Fibroblast of lung (primary cell): ENCODE measurements at regions not wholly inside any gene's neighbourhood (a gene's known extent, or its start where the extent isn't known, plus 50 kb on each side); places are given as distances from the start of the nearest gene placed in this dataset.

Experiments used
- DNase-seq, 2 donors: peaks; one replicate each; pipeline versions ENCODE4 v3.0.0 to v3.0.0-alpha.2; 2010; ENCODE audit warnings: low read depth in 2 of 2
- H2AFZ ChIP-seq: 2 replicates; pipeline ENCODE4 v1.5.1; 2012; ENCODE audit warnings: low read length, control low read depth, inconsistent platforms
- H3K27ac ChIP-seq: 2 replicates; pipeline ENCODE4 v1.5.1; 2011; ENCODE audit warnings: low read length, control low read depth; ENCODE audit not compliant: insufficient read depth
- H3K27me3 ChIP-seq: 2 replicates; pipeline ENCODE4 v1.5.1; 2011; ENCODE audit warnings: mild to moderate bottlenecking, low read length; ENCODE audit not compliant: control insufficient read depth, insufficient read depth
- H3K36me3 ChIP-seq: 2 replicates; pipeline ENCODE4 v1.5.1; 2011; ENCODE audit warnings: low read length; ENCODE audit not compliant: control insufficient read depth, insufficient read depth
- H3K4me1 ChIP-seq: 2 replicates; pipeline ENCODE4 v1.5.1; 2011; ENCODE audit warnings: low read length; ENCODE audit not compliant: control insufficient read depth, insufficient read depth; ENCODE audit errors: extremely low read depth
- H3K4me2 ChIP-seq: 2 replicates; pipeline ENCODE4 v1.5.1; 2011; ENCODE audit warnings: low read length, control low read depth; ENCODE audit not compliant: insufficient read depth; ENCODE audit errors: extremely low read depth
- H3K4me3 ChIP-seq, 4 experiments: fragments of 200-600 bp in 1 of 4; sonication (generic) in 1 of 4; replicated peaks in 1 of 4; 2 replicates each; pipeline ENCODE4 v1.5.1; 2011 to 2016; ENCODE audit warnings: low read length in 4 of 4, low read depth in 3 of 4, mild to moderate bottlenecking in 3 of 4, control low read depth in 2 of 4, inconsistent platforms in 1 of 4, mixed read lengths in 1 of 4; ENCODE audit not compliant: insufficient read depth in 1 of 4; ENCODE audit errors: control extremely low read depth in 1 of 4
- H3K79me2 ChIP-seq: 2 replicates; pipeline ENCODE4 v1.5.1; 2012; ENCODE audit warnings: mild to moderate bottlenecking, low read length, inconsistent platforms; ENCODE audit not compliant: control insufficient read depth, insufficient read depth
- H3K9ac ChIP-seq: 2 replicates; pipeline ENCODE4 v1.5.1; 2011; ENCODE audit warnings: mild to moderate bottlenecking, low read length, control low read depth; ENCODE audit not compliant: insufficient read depth
- H3K9me3 ChIP-seq: 2 replicates; pipeline ENCODE4 v1.5.1; 2012; ENCODE audit warnings: low read depth, low read length; ENCODE audit not compliant: control insufficient read depth, insufficient read depth
- H4K20me1 ChIP-seq: 2 replicates; pipeline ENCODE4 v1.5.1; 2011; ENCODE audit warnings: low read length; ENCODE audit not compliant: control insufficient read depth, insufficient read depth; ENCODE audit errors: extremely low read depth
- EZH2 ChIP-seq: IDR thresholded peaks from 2 replicates; pipeline ENCODE4 v1.5.1; 2012; ENCODE audit warnings: low read length, control low read depth, mild to moderate bottlenecking; ENCODE audit errors: missing control alignments
- TF ChIP-seq, protein P1 (sequence below), 2 donors: IDR thresholded peaks in 1 of 2; conservative IDR thresholded peaks in 1 of 2; 1 replicate in 1 of 2; 2 replicates in 1 of 2; pipeline ENCODE4 v1.5.1; 2011 to 2012; ENCODE audit warnings: low read length in 2 of 2, control low read depth in 1 of 2, inconsistent platforms in 1 of 2, low read depth in 1 of 2, mild to moderate bottlenecking in 1 of 2

DNA sequence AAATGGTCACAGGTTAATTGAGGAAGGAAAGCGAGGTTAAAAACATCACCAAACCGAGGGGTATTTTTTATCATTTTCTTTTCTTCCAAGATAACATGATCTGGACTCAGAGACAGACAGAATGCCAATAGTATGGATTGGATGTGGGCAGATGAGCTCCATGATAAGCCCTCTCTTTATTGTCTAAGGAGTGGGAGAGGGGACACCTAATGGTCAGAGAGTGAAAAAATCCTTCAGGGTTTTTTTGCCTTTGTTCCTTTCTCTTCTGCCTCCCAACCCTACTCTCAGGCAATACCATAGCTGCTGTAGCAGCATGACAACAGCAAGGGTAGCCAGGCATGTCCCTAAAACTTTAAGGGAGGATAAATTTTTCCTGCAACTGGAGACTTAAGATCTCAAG lies 94.7 kb downstream of the DIRAS2 start:
- Histone ChIP-seq H3K9ac (no peak overlapping the region), H3K27me3 (no peaks in the 10 kb centered on the region), H4K20me1 (no peaks in the 10 kb centered on the region), H3K79me2 (no peaks in the 10 kb centered on the region), H2AFZ (no peak overlapping the region), H3K4me1 (no peaks in the 10 kb centered on the region), H3K27ac (no peak overlapping the region), H3K9me3 (no peaks in the 10 kb centered on the region), H3K4me2 (no peak overlapping the region), H3K36me3 (no peaks in the 10 kb centered on the region), H3K4me3 (no peak overlapping the region)
- DNase-seq = no peak
- TF ChIP-seq EZH2 = no peak
- TF ChIP-seq, protein P1, sequence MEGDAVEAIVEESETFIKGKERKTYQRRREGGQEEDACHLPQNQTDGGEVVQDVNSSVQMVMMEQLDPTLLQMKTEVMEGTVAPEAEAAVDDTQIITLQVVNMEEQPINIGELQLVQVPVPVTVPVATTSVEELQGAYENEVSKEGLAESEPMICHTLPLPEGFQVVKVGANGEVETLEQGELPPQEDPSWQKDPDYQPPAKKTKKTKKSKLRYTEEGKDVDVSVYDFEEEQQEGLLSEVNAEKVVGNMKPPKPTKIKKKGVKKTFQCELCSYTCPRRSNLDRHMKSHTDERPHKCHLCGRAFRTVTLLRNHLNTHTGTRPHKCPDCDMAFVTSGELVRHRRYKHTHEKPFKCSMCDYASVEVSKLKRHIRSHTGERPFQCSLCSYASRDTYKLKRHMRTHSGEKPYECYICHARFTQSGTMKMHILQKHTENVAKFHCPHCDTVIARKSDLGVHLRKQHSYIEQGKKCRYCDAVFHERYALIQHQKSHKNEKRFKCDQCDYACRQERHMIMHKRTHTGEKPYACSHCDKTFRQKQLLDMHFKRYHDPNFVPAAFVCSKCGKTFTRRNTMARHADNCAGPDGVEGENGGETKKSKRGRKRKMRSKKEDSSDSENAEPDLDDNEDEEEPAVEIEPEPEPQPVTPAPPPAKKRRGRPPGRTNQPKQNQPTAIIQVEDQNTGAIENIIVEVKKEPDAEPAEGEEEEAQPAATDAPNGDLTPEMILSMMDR (conservative IDR thresholded peaks at IDR 0.05 in 1 of 2, IDR thresholded peaks at IDR 0.05 in 1 of 2; ENCODE audit: low read depth in 1 of 2, low read length in 2 of 2) = no peak

DNA sequence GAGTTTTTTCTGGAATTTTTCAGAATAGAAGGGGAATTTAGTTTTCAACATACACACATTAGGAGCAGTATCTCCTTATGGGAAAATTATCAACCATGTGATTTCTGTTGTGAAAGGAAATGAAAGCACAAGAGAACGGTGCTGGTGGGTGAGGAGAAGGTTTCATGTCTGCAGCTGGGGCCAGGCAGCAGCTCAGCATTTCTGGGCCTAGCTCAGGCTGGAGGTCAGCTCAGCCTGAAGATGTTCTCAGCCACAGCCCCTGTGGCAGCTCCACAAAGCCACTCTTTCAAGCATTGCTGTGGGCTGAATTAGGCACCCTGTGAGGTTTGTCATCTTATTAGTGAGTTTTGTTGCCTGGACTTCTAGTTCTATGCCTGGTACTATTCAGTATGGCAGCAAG lies 90.3 kb downstream of the DIRAS2 start:
- no peak for DNase-seq
- no peak overlapping the region for H3K4me2 ChIP-seq
- H3K36me3 ChIP-seq = no peaks in the 10 kb centered on the region
- no peak overlapping the region for H3K27ac ChIP-seq
- no peaks in the 10 kb centered on the region for H3K79me2 ChIP-seq
- no peaks in the 10 kb centered on the region for H4K20me1 ChIP-seq
- H3K9me3 ChIP-seq = no peaks in the 10 kb centered on the region
- no peak overlapping the region for H2AFZ ChIP-seq
- TF ChIP-seq EZH2 = no peak
- TF ChIP-seq, protein P1 (conservative IDR thresholded peaks at IDR 0.05 in 1 of 2, IDR thresholded peaks at IDR 0.05 in 1 of 2; ENCODE audit: low read depth in 1 of 2, low read length in 2 of 2) = no peak
- H3K4me3 ChIP-seq = no peak overlapping the region
- H3K27me3 ChIP-seq = no peaks in the 10 kb centered on the region
- no peaks in the 10 kb centered on the region for H3K4me1 ChIP-seq
- H3K9ac ChIP-seq = no peak overlapping the region

DNA sequence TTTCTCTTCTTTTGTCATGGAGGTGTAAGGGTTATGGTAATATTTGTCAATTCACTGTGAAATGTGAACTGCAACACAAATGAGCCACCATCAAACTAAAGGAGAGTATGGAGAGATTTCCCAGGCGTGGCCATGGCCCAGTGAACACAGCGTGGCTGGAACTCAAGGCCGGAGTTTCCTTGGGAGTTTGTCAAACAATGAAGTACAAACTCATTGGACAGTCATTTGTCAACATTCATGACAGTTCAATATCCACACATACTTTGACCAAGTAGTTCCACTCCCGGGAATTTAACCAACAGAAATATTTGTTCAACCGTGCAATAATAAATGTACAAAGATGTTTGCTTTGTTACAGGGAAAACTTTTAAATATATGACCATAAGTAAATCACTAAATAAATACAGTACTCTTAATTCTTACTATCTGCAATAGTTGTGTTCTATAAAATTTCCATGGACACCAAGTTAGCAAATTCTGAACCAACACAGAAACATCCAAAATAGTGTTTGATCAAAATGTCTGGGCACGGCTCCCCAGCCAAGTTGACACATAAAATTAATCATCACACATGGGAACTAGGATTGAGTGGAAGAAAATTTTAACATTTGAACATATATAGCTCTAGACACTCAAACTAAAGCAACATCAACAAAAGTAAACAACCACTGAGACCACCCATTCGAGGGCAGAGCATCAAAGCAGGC lies 87.1 kb downstream of the DIRAS2 start:
- no peaks in the 10 kb centered on the region for H3K36me3 ChIP-seq
- H3K4me2 ChIP-seq = no peak overlapping the region
- H3K4me3 ChIP-seq = no peak overlapping the region
- no peaks in the 10 kb centered on the region for H3K9me3 ChIP-seq
- no peaks in the 10 kb centered on the region for H3K79me2 ChIP-seq
- no peak overlapping the region for H3K27ac ChIP-seq
- H3K27me3 ChIP-seq = no peaks in the 10 kb centered on the region
- no peak for TF ChIP-seq EZH2
- TF ChIP-seq, protein P1 (conservative IDR thresholded peaks at IDR 0.05 in 1 of 2, IDR thresholded peaks at IDR 0.05 in 1 of 2; ENCODE audit: low read depth in 1 of 2, low read length in 2 of 2) = no peak
- H4K20me1 ChIP-seq = no peaks in the 10 kb centered on the region
- no peak overlapping the region for H3K9ac ChIP-seq
- H3K4me1 ChIP-seq = no peaks in the 10 kb centered on the region
- no peak for DNase-seq
- no peak overlapping the region for H2AFZ ChIP-seq
